NB4 (cell line): ENCODE measurements at regions not wholly inside any gene's neighbourhood (a gene's known extent, or its start where the extent isn't known, plus 50 kb on each side); places are given as distances from the start of the nearest gene placed in this dataset.

Experiments
- DNase-seq: peaks from one replicate; pipeline ENCODE4 v3.0.0; 2010; ENCODE audit warnings: low read depth
- H3K4me3 ChIP-seq: one replicate; pipeline ENCODE4 v1.5.1; 2011; ENCODE audit warnings: mild to moderate bottlenecking, low read depth, low read length, moderate library complexity
- CTCF ChIP-seq: IDR thresholded peaks from one replicate; pipeline ENCODE4 v1.5.1; 2012; ENCODE audit warnings: low read depth, low read length
- MAX ChIP-seq: IDR thresholded peaks from 2 replicates; pipeline ENCODE4 v1.6.1; 2011; ENCODE audit warnings: low read depth, low read length
- MYC ChIP-seq: IDR thresholded peaks from 2 replicates; pipeline ENCODE4 v1.6.1; 2011; ENCODE audit warnings: low read depth, low read length
- POLR2A ChIP-seq: IDR thresholded peaks from 2 replicates; pipeline ENCODE4 v1.6.1; 2011; ENCODE audit warnings: mild to moderate bottlenecking; ENCODE audit not compliant: insufficient read length; ENCODE audit errors: extremely low read depth

GRCh38 chr15:97890307-97890706 lies 70.2 kb upstream of the ARRDC4 start:
- no peak for TF ChIP-seq MYC
- no peak for TF ChIP-seq CTCF
- TF ChIP-seq POLR2A = no peak
- TF ChIP-seq MAX = no peak
- DNase-seq = no peak
- H3K4me3 ChIP-seq = no peak overlapping the region

DNA sequence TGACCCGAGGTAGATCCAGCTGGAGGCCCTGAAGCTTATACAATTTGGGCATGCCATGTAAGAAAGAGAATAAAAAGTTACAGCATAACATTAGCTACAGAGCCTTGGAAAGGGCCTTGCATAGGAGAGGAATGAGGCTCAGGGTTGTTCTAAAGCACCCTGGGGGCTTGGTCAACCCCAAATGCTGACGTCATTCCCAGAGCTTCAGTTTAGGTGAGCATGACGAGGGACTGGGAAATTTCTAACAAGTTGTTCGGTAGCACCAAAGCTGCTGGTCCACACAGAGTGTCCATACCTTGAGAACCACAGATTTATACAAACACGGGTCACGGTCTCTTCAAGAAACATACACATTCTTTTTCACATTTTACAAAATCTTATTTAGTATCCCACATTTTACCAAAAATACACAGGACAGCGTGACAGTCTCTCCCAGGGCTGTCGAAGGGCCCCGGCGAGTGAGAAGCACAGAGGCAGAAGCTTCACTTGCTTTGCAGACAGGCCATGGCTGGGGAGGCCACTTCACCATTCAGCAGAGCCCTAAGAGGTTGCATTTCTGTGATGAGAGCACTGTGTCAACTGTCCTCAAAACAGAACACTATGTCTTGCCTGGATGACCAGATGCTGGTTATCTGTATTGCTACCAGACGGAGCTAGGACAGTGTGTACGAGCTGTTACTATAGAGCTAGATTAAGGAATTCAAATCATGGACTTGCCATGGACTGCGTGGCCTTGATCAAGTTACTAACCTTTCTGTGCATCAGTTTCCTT lies 68.2 kb upstream of the ARRDC4 start:
- no peak for TF ChIP-seq POLR2A
- no peak for TF ChIP-seq MYC
- TF ChIP-seq MAX = no peak
- no peak for TF ChIP-seq CTCF
- H3K4me3 ChIP-seq = no peak overlapping the region
- no peak for DNase-seq

- peak; percentile 12 for DNase-seq
- TF ChIP-seq MAX (no peak), CTCF (no peak), MYC (no peak)
- H3K4me3 ChIP-seq = no peak overlapping the region
These were observed 66.5 kb upstream of the ARRDC4 start for GRCh38 chr15:97893967-97894366.

DNA sequence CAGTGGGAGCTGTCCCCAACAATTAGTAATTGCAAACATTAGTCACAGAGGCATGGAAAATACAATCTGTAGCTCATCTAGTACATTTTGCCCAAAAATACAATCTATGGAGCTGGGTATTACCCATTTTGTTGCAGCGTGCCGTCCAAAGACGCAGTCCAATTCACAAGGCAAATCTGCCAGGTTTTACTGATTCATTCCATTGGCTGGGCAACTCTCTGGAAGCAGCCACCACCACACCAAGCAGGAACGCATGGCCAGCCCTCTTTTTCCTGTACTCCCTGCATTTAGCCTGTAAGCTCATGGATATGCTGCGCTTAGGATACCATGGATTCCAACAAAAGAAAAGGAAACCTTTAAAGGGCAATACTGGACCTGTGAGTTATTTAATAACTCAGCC lies 60.5 kb upstream of the ARRDC4 start:
- no peak for DNase-seq
- no peak for TF ChIP-seq MAX
- no peak overlapping the region for H3K4me3 ChIP-seq

DNA sequence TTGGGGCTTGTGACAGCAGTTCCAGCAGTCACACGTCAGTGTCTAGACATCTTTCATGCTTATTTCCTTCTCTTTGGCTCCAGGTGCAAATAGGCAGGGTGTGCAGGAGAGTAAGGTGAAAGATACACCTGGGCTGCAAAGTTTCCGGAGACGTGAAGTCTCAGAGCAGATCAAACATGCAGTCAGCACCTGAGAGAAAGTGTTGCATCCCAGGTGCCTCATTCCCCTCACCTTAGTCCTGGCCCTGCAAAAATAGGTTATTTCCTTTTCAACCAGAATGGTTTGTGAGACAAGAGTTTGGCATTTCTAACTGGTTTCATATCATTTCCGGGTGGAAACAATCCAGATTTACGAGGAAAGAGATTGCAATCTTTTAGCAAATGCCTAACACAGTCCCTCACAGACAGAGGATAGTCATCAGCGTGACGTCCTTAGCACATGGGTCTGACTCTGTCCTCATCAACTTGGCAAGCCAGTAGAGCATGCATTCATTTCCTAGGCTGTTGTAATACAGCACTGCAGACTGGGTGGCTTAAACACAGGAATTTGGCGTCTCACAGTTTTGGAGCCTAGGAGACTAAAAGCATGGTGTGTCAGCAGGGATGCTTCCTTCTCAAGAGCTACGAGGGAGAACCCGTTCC lies 58.2 kb upstream of the ARRDC4 start:
- TF ChIP-seq MAX = no peak
- TF ChIP-seq MYC = no peak
- no peak for TF ChIP-seq CTCF
- no peak for TF ChIP-seq POLR2A
- H3K4me3 ChIP-seq = no peak overlapping the region
- no peak for DNase-seq

GRCh38 chr15:97903560-97903959 lies 56.9 kb upstream of the ARRDC4 start:
- no peak for DNase-seq
- TF ChIP-seq MYC (no peak), POLR2A (no peak), MAX (no peak), CTCF (no peak)
- no peak overlapping the region for H3K4me3 ChIP-seq
